GM21529 (cell line): ENCODE measurements at regions not wholly inside any gene's neighbourhood (a gene's known extent, or its start where the extent isn't known, plus 50 kb on each side); places are given as distances from the start of the nearest gene placed in this dataset.
"Not testable (repeated sequence)": the region's sequence is repeated elsewhere in the genome, so short reads cannot be mapped to it uniquely, and the experiment has no call there.

Experiments
- ATAC-seq: cut with Tn5 transposase; IDR thresholded peaks from one replicate; pipeline ENCODE4 v1.9.1; 2021; ENCODE audit not compliant: unreplicated experiment

GRCh38 chr6:23532227-23532626 is 593.8 kb upstream of the NRSN1 start:
- ATAC-seq: no peak

GRCh38 chr6:23533311-23533710 is 592.7 kb upstream of the NRSN1 start:
- no peak for ATAC-seq

- no peak for ATAC-seq
Measured at GRCh38 chr6:23533944-23534343, 592.1 kb upstream of the NRSN1 start.

GRCh38 chr6:23534351-23534750 is 591.7 kb upstream of the NRSN1 start:
- ATAC-seq: no peak

GRCh38 chr6:23535101-23535500 is 590.9 kb upstream of the NRSN1 start:
- ATAC-seq: no peak

GRCh38 chr6:23537828-23538227 is 588.2 kb upstream of the NRSN1 start:
- no peak for ATAC-seq

- ATAC-seq: no peak
Measured at GRCh38 chr6:23547851-23548250, 578.2 kb upstream of the NRSN1 start.

GRCh38 chr6:23554953-23555352 is 571.1 kb upstream of the NRSN1 start:
- not testable (repeated sequence) for ATAC-seq

GRCh38 chr6:23559587-23560343 is 566.2 kb upstream of the NRSN1 start:
- no peak for ATAC-seq

GRCh38 chr6:23561732-23562131 is 564.3 kb upstream of the NRSN1 start:
- ATAC-seq: no peak

GRCh38 chr6:23562554-23562953 is 563.5 kb upstream of the NRSN1 start:
- no peak for ATAC-seq

- no peak for ATAC-seq
Measured at GRCh38 chr6:23563323-23563722, 562.7 kb upstream of the NRSN1 start.

GRCh38 chr6:23566418-23566817 is 559.6 kb upstream of the NRSN1 start:
- no peak for ATAC-seq

- no peak for ATAC-seq
Measured at GRCh38 chr6:23568292-23568691, 557.7 kb upstream of the NRSN1 start.

- no peak for ATAC-seq
Measured at GRCh38 chr6:23584134-23584763, 541.8 kb upstream of the NRSN1 start.

- ATAC-seq: no peak
Measured at GRCh38 chr6:23587582-23587981, 538.4 kb upstream of the NRSN1 start.

GRCh38 chr6:23589811-23590210 is 536.2 kb upstream of the NRSN1 start:
- ATAC-seq: no peak

GRCh38 chr6:23590498-23591126 is 535.4 kb upstream of the NRSN1 start:
- ATAC-seq: no peak

- ATAC-seq: no peak
Measured at GRCh38 chr6:23591761-23592160, 534.3 kb upstream of the NRSN1 start.

- ATAC-seq: no peak
Measured at GRCh38 chr6:23600118-23600517, 525.9 kb upstream of the NRSN1 start.

GRCh38 chr6:23601811-23602345 is 524.1 kb upstream of the NRSN1 start:
- ATAC-seq: no peak

- ATAC-seq: no peak
Measured at GRCh38 chr6:23608931-23609435, 517.0 kb upstream of the NRSN1 start.
